Stimulated activated CD4-positive, alpha-beta T cell treated with anti-CD3 and anti-CD28 coated beads, Interleukin-2, amount 100 ng/mL, for 4 hours (primary cell): ENCODE measurements at regions not wholly inside any gene's neighbourhood (a gene's known extent, or its start where the extent isn't known, plus 50 kb on each side); places are given as distances from the start of the nearest gene placed in this dataset.

Experiments used
- DNase-seq: peaks from one replicate; pipeline ENCODE4 v3.0.0-alpha.2; 2020; ENCODE audit warnings: low read depth

- DNase-seq: no peak
These were observed 153.0 kb upstream of the TENM3 start for GRCh38 chr4:182090186-182090585.

GRCh38 chr4:182091128-182091527 lies 152.1 kb upstream of the TENM3 start:
- no peak for DNase-seq

GRCh38 chr4:182093431-182093831 lies 149.8 kb upstream of the TENM3 start:
- DNase-seq: no peak

- no peak for DNase-seq
These were observed 149.3 kb upstream of the TENM3 start for GRCh38 chr4:182093935-182094334.

- DNase-seq: no peak
These were observed 141.6 kb upstream of the TENM3 start for GRCh38 chr4:182101618-182102017.

- no peak for DNase-seq
These were observed 140.6 kb upstream of the TENM3 start for GRCh38 chr4:182102576-182102975.

GRCh38 chr4:182103614-182104319 lies 139.4 kb upstream of the TENM3 start:
- no peak for DNase-seq

GRCh38 chr4:182105416-182105815 lies 137.8 kb upstream of the TENM3 start:
- DNase-seq: no peak

GRCh38 chr4:182107931-182108330 lies 135.3 kb upstream of the TENM3 start:
- DNase-seq: no peak

GRCh38 chr4:182111586-182111985 lies 131.6 kb upstream of the TENM3 start:
- no peak for DNase-seq

- DNase-seq: no peak
These were observed 129.4 kb upstream of the TENM3 start for GRCh38 chr4:182113779-182114178.

GRCh38 chr4:182124359-182124758 lies 118.8 kb upstream of the TENM3 start:
- no peak for DNase-seq

GRCh38 chr4:182126096-182126495 lies 117.1 kb upstream of the TENM3 start:
- DNase-seq: no peak

GRCh38 chr4:182126603-182127002 lies 116.6 kb upstream of the TENM3 start:
- DNase-seq: no peak

- DNase-seq: no peak
These were observed 110.2 kb upstream of the TENM3 start for GRCh38 chr4:182133033-182133432.

GRCh38 chr4:182134261-182134660 lies 108.9 kb upstream of the TENM3 start:
- no peak for DNase-seq

GRCh38 chr4:182136201-182136600 lies 107.0 kb upstream of the TENM3 start:
- no peak for DNase-seq

GRCh38 chr4:182137343-182137742 lies 105.9 kb upstream of the TENM3 start:
- no peak for DNase-seq

- no peak for DNase-seq
These were observed 103.7 kb upstream of the TENM3 start for GRCh38 chr4:182139491-182139890.

- no peak for DNase-seq
These were observed 102.7 kb upstream of the TENM3 start for GRCh38 chr4:182140547-182140946.

GRCh38 chr4:182141061-182141460 lies 102.1 kb upstream of the TENM3 start:
- DNase-seq: no peak

GRCh38 chr4:182142176-182143085 lies 100.8 kb upstream of the TENM3 start:
- no peak for DNase-seq

- no peak for DNase-seq
These were observed 99.9 kb upstream of the TENM3 start for GRCh38 chr4:182143086-182143821.
